Neuronal stem cell (in vitro differentiated cells): ENCODE measurements at regions not wholly inside any gene's neighbourhood (a gene's known extent, or its start where the extent isn't known, plus 50 kb on each side); places are given as distances from the start of the nearest gene placed in this dataset.

Source experiments
- DNase-seq: peaks from one replicate; pipeline ENCODE4 v3.0.0-alpha.2; 2013; ENCODE audit warnings: low spot score
- H2AFZ ChIP-seq: one replicate; pipeline ENCODE4 v1.6.1; 2013; ENCODE audit warnings: mild to moderate bottlenecking, low read length, inconsistent platforms
- H2AK5ac ChIP-seq: 2 replicates; pipeline ENCODE4 v1.6.1; 2013; ENCODE audit warnings: low read depth, mild to moderate bottlenecking, inconsistent platforms, low read length, moderate library complexity, mixed read lengths
- H2BK120ac ChIP-seq: 2 replicates; pipeline ENCODE4 v1.6.1; 2013; ENCODE audit warnings: low read depth, mild to moderate bottlenecking, inconsistent platforms, low read length, moderate library complexity, mixed read lengths
- H2BK12ac ChIP-seq: one replicate; pipeline ENCODE4 v1.6.1; 2013; ENCODE audit warnings: low read length, inconsistent platforms
- H2BK15ac ChIP-seq: 2 replicates; pipeline ENCODE4 v1.6.1; 2013; ENCODE audit warnings: mild to moderate bottlenecking, low read length, inconsistent platforms, mixed read lengths
- H2BK5ac ChIP-seq: one replicate; pipeline ENCODE4 v1.6.1; 2013; ENCODE audit warnings: inconsistent platforms, mild to moderate bottlenecking, low read length, moderate library complexity
- H3K14ac ChIP-seq: one replicate; pipeline ENCODE4 v1.6.1; 2013; ENCODE audit warnings: low read length, inconsistent platforms
- H3K18ac ChIP-seq: 2 replicates; pipeline ENCODE4 v1.6.1; 2013; ENCODE audit warnings: low read length, inconsistent platforms
- H3K23ac ChIP-seq: 2 replicates; pipeline ENCODE4 v1.6.1; 2013; ENCODE audit warnings: low read depth, mild to moderate bottlenecking, mixed read lengths, low read length, inconsistent platforms; ENCODE audit not compliant: poor library complexity
- H3K27ac ChIP-seq: replicated peaks from 3 replicates; pipeline ENCODE4 v1.5.1; 2013; ENCODE audit warnings: low read length, inconsistent platforms
- H3K27me3 ChIP-seq, 3 experiments: 2 replicates each; pipeline ENCODE4 v1.6.1; 2013; ENCODE audit warnings: low read length in 3 of 3, mild to moderate bottlenecking in 2 of 3, inconsistent platforms in 1 of 3, low read depth in 1 of 3, mixed read lengths in 1 of 3, moderate library complexity in 1 of 3; ENCODE audit not compliant: control insufficient read depth in 3 of 3, insufficient read depth in 3 of 3
- H3K36me3 ChIP-seq, 2 donors: replicated peaks in 1 of 2; 2 replicates each; pipeline ENCODE4 v1.6.1; 2013; ENCODE audit warnings: low read length in 2 of 2; ENCODE audit not compliant: control insufficient read depth in 2 of 2, insufficient read depth in 2 of 2
- H3K4ac ChIP-seq: 2 replicates; pipeline ENCODE4 v1.6.1; 2013; ENCODE audit warnings: inconsistent platforms, mild to moderate bottlenecking, low read length, moderate library complexity
- H3K4me1 ChIP-seq, 2 donors: 1 replicate in 1 of 2; 2 replicates in 1 of 2; pipeline ENCODE4 v1.6.1; 2013; ENCODE audit warnings: low read length in 2 of 2, low read depth in 1 of 2; ENCODE audit not compliant: control insufficient read depth in 2 of 2, insufficient read depth in 1 of 2
- H3K4me2 ChIP-seq: one replicate; pipeline ENCODE4 v1.6.1; 2013; ENCODE audit warnings: mild to moderate bottlenecking, low read length, inconsistent platforms; ENCODE audit not compliant: insufficient read depth, poor library complexity, severe bottlenecking
- H3K4me3 ChIP-seq, 2 donors: 2 replicates each; pipeline ENCODE4 v1.5.1; 2013; ENCODE audit warnings: low read length in 2 of 2, mild to moderate bottlenecking in 2 of 2, inconsistent platforms in 1 of 2, moderate library complexity in 1 of 2
- H3K79me1 ChIP-seq: one replicate; pipeline ENCODE4 v1.6.1; 2013; ENCODE audit warnings: low read depth, mild to moderate bottlenecking, inconsistent platforms, low read length, moderate library complexity
- H3K9ac ChIP-seq: one replicate; pipeline ENCODE4 v1.6.1; 2013; ENCODE audit warnings: mild to moderate bottlenecking, low read depth, low read length, inconsistent platforms; ENCODE audit not compliant: poor library complexity
- H3K9me3 ChIP-seq, 2 donors: replicated peaks in 1 of 2; 2 replicates each; pipeline versions ENCODE3 to v1.6.1; 2013; ENCODE audit warnings: low read length in 2 of 2, mild to moderate bottlenecking in 2 of 2, inconsistent platforms in 1 of 2, low read depth in 1 of 2, mixed read lengths in 1 of 2, moderate library complexity in 1 of 2; ENCODE audit not compliant: control insufficient read depth in 2 of 2, insufficient read depth in 1 of 2
- H4K8ac ChIP-seq: one replicate; pipeline ENCODE4 v1.6.1; 2013; ENCODE audit warnings: low read depth, mild to moderate bottlenecking, inconsistent platforms, low read length, moderate library complexity
- H4K91ac ChIP-seq: one replicate; pipeline ENCODE4 v1.6.1; 2013; ENCODE audit warnings: low read length, low read depth, mild to moderate bottlenecking, inconsistent platforms; ENCODE audit not compliant: poor library complexity
- WGBS, 2 donors: extraction: QIAGEN DNeasy Blood & Tissue Kit; methylation state at CpG; one replicate each; pipeline ENCODE4 v1.1.7; 2013; ENCODE audit warnings: missing lambda C conversion rate in 2 of 2, mixed read lengths in 1 of 2; ENCODE audit not compliant: insufficient read length in 2 of 2, insufficient replicate concordance in 1 of 2; ENCODE audit errors: extremely low coverage in 2 of 2; 5-methylcytosine and 5-hydroxymethylcytosine counted together

DNA sequence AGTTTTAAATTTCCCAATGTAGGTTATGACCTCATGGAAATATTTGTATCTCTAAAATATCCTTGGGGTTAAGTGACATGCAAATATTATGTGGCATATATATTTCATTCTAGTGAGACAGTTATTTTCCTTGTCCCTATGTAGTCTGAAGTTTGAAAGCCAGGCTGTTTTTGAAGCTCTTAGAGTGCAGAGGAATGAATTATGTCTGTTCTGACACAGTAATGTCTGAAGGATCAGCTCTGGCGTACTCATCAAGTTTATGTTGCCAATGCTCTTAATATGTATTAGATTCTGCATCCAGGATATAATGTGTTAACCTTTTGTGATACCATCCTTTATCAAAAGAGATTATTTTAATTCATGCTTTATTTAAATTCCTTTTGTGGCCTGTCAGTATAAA, 355.8 kb downstream of the PCDH7 start:
- Histone ChIP-seq H2BK15ac (no peak overlapping the region), H2BK12ac (no peak overlapping the region), H3K27ac (no peak overlapping the region), H2BK120ac (no peak overlapping the region), H3K4me1 (peaks cover 1 to 4% of the 10 kb centered on the region in 2 donors), H3K4me3 (no peak overlapping the region), H3K23ac (no peak overlapping the region), H4K8ac (no peak overlapping the region), H2AK5ac (no peak overlapping the region), H2AFZ (no peak overlapping the region), H3K18ac (no peak overlapping the region), H3K4me2 (no peak overlapping the region), H3K9ac (no peak overlapping the region), H3K14ac (no peak overlapping the region), H2BK5ac (no peak overlapping the region), H3K9me3 (no peaks in the 10 kb centered on the region), H3K27me3 (no peaks in the 10 kb centered on the region), H3K4ac (no peak overlapping the region), H4K91ac (no peak overlapping the region), H3K79me1 (no peaks in the 10 kb centered on the region), H3K36me3 (no peaks in the 10 kb centered on the region)
- no peak for DNase-seq
- WGBS, 2 donors, result no CpG with 5 or more reads among the region's 1 CpG

DNA sequence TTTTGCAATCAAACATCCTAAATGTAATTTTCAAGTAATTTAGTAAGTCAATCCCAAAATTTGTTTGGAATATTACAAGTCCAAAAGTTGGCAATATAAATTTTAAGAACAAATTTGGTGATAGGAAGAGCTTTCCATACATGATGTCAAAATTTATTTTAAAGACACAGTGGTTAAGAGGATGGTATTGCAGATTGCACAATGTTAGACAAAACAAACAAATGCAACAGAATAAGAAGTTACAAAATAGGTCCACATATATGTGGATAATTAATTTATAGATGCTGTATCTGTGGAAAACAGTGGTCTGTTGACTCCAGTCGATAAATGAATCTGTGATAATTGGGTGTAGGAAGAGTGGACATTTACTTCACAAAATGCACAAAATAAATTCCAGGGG, 358.5 kb downstream of the PCDH7 start:
- DNase-seq, result no peak
- Histone ChIP-seq H4K91ac (no peak overlapping the region), H2BK12ac (no peak overlapping the region), H3K9ac (no peak overlapping the region), H2BK120ac (no peak overlapping the region), H3K79me1 (no peaks in the 10 kb centered on the region), H3K27ac (no peak overlapping the region), H3K9me3 (no peaks in the 10 kb centered on the region), H2AK5ac (no peak overlapping the region), H4K8ac (no peak overlapping the region), H3K4me3 (no peak overlapping the region), H3K4ac (no peak overlapping the region), H3K18ac (no peak overlapping the region), H2BK15ac (no peak overlapping the region), H3K4me2 (no peak overlapping the region), H3K4me1 (no peaks in the 10 kb centered on the region), H3K23ac (no peak overlapping the region), H3K27me3 (no peaks in the 10 kb centered on the region), H3K36me3 (no peaks in the 10 kb centered on the region), H3K14ac (no peak overlapping the region), H2BK5ac (no peak overlapping the region), H2AFZ (no peak overlapping the region)
- WGBS, 2 donors, result no CpG with 5 or more reads among the region's 1 CpG

GRCh38 chr4:31080887-31081286, 360.7 kb downstream of the PCDH7 start:
- no peak overlapping the region for H2AK5ac ChIP-seq
- H3K4me1 ChIP-seq, result peaks cover 0 to 2% of the 10 kb centered on the region in 2 donors
- H2BK15ac ChIP-seq, result no peak overlapping the region
- no peak overlapping the region for H2AFZ ChIP-seq
- H3K14ac ChIP-seq, result no peak overlapping the region
- H3K23ac ChIP-seq, result no peak overlapping the region
- H2BK5ac ChIP-seq, result no peak overlapping the region
- H2BK12ac ChIP-seq, result no peak overlapping the region
- no peak overlapping the region for H3K9ac ChIP-seq
- H2BK120ac ChIP-seq, result no peak overlapping the region
- no peaks in the 10 kb centered on the region for H3K79me1 ChIP-seq
- H3K4ac ChIP-seq, result no peak overlapping the region
- no peaks in the 10 kb centered on the region for H3K36me3 ChIP-seq
- H3K9me3 ChIP-seq, result no peaks in the 10 kb centered on the region
- no CpG with 5 or more reads among the region's 3 CpGs for WGBS, 2 donors
- H3K27me3 ChIP-seq, result no peaks in the 10 kb centered on the region
- H3K4me3 ChIP-seq, result no peak overlapping the region
- no peak overlapping the region for H3K27ac ChIP-seq
- no peak overlapping the region for H4K91ac ChIP-seq
- DNase-seq, result no peak
- no peak overlapping the region for H3K18ac ChIP-seq
- H3K4me2 ChIP-seq, result no peak overlapping the region
- no peak overlapping the region for H4K8ac ChIP-seq

DNA sequence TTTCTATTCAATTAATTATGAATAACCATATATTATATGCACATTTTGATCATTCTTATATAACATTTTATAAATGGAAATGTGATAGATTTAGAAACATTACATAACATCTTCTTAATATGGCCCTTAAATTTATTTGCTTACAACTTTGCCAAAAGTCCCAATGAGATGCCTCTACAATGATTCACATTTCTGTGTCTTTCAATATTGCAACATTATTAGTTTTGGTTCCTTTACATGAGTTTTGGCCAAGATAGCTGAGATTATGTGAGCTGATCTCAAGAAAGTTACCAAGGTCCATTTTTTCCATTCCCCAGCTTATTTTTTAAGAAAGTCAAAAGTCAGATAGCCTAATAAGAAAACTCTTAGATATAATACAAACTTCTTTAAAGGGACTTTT, 361.2 kb downstream of the PCDH7 start:
- Histone ChIP-seq H2BK5ac (no peak overlapping the region), H2BK120ac (no peak overlapping the region), H3K79me1 (no peaks in the 10 kb centered on the region), H3K36me3 (no peaks in the 10 kb centered on the region), H3K4me3 (no peak overlapping the region), H3K27ac (no peak overlapping the region), H3K4me2 (no peak overlapping the region), H4K8ac (no peak overlapping the region), H3K9me3 (no peaks in the 10 kb centered on the region), H2AFZ (no peak overlapping the region), H2BK12ac (no peak overlapping the region), H3K4ac (no peak overlapping the region), H4K91ac (no peak overlapping the region), H3K27me3 (no peaks in the 10 kb centered on the region), H3K4me1 (peaks cover 0 to 2% of the 10 kb centered on the region in 2 donors), H3K14ac (no peak overlapping the region), H3K18ac (no peak overlapping the region), H3K23ac (no peak overlapping the region), H3K9ac (no peak overlapping the region), H2AK5ac (no peak overlapping the region), H2BK15ac (no peak overlapping the region)
- DNase-seq, result no peak
